ENCODE measurements at regions not wholly inside any gene's neighbourhood (a gene's known extent, or its start where the extent isn't known, plus 50 kb on each side); places are given as distances from the start of the nearest gene placed in this dataset.

DNA sequence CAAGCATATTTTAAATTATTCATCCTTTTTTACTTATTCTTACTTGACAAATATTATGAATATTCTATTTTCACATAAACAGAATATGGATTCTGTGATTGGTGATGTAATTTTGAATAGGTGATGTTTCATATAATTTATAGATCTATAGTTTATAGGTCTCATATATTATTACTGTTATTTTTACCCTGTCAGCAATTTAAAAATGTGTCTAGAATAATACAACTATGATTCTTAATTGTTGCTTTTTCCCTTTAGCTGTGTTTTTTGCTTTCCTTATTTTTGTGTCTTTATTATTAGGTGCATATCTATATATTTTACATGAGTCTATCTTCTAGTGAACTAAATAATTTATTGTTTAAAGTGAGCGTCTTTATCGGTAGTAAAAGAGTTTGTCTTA lies 226.7 kb upstream of the FSIP2 start (continued):
- TF ChIP-seq, protein P1, sequence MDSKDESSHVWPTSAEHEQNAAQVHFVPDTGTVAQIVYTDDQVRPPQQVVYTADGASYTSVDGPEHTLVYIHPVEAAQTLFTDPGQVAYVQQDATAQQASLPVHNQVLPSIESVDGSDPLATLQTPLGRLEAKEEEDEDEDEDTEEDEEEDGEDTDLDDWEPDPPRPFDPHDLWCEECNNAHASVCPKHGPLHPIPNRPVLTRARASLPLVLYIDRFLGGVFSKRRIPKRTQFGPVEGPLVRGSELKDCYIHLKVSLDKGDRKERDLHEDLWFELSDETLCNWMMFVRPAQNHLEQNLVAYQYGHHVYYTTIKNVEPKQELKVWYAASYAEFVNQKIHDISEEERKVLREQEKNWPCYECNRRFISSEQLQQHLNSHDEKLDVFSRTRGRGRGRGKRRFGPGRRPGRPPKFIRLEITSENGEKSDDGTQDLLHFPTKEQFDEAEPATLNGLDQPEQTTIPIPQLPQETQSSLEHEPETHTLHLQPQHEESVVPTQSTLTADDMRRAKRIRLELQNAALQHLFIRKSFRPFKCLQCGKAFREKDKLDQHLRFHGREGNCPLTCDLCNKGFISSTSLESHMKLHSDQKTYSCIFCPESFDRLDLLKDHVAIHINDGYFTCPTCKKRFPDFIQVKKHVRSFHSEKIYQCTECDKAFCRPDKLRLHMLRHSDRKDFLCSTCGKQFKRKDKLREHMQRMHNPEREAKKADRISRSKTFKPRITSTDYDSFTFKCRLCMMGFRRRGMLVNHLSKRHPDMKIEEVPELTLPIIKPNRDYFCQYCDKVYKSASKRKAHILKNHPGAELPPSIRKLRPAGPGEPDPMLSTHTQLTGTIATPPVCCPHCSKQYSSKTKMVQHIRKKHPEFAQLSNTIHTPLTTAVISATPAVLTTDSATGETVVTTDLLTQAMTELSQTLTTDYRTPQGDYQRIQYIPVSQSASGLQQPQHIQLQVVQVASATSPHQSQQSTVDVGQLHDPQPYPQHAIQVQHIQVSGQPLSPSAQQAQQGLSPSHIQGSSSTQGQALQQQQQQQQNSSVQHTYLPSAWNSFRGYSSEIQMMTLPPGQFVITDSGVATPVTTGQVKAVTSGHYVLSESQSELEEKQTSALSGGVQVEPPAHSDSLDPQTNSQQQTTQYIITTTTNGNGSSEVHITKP (IDR thresholded peaks at IDR 0.05; ENCODE audit: partially characterized antibody) = no peak
- no peak for TF ChIP-seq ELF4 (CRISPR knock-in tag; IDR thresholded peaks at IDR 0.05)
- TF ChIP-seq ZNF551 (CRISPR knock-in tag; IDR thresholded peaks at IDR 0.05) = no peak
- TF ChIP-seq ZNF644 (tag; IDR thresholded peaks at IDR 0.05; ENCODE audit: low read depth) = no peak
- TF ChIP-seq ZNF146 (CRISPR knock-in tag; IDR thresholded peaks at IDR 0.05; ENCODE audit: unreplicated experiment) = no peak
- no peak for TF ChIP-seq KLF1 (tag; IDR thresholded peaks at IDR 0.05)
- TF ChIP-seq, protein P2, sequence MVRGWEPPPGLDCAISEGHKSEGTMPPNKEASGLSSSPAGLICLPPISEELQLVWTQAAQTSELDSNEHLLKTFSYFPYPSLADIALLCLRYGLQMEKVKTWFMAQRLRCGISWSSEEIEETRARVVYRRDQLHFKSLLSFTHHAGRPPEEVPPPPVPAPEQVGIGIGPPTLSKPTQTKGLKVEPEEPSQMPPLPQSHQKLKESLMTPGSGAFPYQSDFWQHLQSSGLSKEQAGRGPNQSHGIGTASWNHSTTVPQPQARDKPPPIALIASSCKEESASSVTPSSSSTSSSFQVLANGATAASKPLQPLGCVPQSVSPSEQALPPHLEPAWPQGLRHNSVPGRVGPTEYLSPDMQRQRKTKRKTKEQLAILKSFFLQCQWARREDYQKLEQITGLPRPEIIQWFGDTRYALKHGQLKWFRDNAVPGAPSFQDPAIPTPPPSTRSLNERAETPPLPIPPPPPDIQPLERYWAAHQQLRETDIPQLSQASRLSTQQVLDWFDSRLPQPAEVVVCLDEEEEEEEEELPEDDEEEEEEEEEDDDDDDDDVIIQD (CRISPR knock-in tag; IDR thresholded peaks at IDR 0.05) = no peak
- no peak for TF ChIP-seq ZNF444 (CRISPR knock-in tag; IDR thresholded peaks at IDR 0.05)
- no peak for TF ChIP-seq PHB (CRISPR knock-in tag; IDR thresholded peaks at IDR 0.05)
- no peak for TF ChIP-seq RNF2 (IDR thresholded peaks at IDR 0.05)
- TF ChIP-seq FOS (IDR thresholded peaks at IDR 0.05; ENCODE audit: extremely low read depth, insufficient read length) = no peak
- TF ChIP-seq, protein P3, sequence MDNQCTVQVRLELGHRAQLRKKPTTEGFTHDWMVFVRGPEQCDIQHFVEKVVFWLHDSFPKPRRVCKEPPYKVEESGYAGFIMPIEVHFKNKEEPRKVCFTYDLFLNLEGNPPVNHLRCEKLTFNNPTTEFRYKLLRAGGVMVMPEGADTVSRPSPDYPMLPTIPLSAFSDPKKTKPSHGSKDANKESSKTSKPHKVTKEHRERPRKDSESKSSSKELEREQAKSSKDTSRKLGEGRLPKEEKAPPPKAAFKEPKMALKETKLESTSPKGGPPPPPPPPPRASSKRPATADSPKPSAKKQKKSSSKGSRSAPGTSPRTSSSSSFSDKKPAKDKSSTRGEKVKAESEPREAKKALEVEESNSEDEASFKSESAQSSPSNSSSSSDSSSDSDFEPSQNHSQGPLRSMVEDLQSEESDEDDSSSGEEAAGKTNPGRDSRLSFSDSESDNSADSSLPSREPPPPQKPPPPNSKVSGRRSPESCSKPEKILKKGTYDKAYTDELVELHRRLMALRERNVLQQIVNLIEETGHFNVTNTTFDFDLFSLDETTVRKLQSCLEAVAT (IDR thresholded peaks at IDR 0.05) = no peak
- no peak for TF ChIP-seq PHF8 (IDR thresholded peaks at IDR 0.05; ENCODE audit: borderline replicate concordance, low read length)
- TF ChIP-seq MAFF (IDR thresholded peaks at IDR 0.05; ENCODE audit: low read length) = peak; percentile 63; the same call in 1 of the 2 replicates
- TF ChIP-seq, protein P4, sequence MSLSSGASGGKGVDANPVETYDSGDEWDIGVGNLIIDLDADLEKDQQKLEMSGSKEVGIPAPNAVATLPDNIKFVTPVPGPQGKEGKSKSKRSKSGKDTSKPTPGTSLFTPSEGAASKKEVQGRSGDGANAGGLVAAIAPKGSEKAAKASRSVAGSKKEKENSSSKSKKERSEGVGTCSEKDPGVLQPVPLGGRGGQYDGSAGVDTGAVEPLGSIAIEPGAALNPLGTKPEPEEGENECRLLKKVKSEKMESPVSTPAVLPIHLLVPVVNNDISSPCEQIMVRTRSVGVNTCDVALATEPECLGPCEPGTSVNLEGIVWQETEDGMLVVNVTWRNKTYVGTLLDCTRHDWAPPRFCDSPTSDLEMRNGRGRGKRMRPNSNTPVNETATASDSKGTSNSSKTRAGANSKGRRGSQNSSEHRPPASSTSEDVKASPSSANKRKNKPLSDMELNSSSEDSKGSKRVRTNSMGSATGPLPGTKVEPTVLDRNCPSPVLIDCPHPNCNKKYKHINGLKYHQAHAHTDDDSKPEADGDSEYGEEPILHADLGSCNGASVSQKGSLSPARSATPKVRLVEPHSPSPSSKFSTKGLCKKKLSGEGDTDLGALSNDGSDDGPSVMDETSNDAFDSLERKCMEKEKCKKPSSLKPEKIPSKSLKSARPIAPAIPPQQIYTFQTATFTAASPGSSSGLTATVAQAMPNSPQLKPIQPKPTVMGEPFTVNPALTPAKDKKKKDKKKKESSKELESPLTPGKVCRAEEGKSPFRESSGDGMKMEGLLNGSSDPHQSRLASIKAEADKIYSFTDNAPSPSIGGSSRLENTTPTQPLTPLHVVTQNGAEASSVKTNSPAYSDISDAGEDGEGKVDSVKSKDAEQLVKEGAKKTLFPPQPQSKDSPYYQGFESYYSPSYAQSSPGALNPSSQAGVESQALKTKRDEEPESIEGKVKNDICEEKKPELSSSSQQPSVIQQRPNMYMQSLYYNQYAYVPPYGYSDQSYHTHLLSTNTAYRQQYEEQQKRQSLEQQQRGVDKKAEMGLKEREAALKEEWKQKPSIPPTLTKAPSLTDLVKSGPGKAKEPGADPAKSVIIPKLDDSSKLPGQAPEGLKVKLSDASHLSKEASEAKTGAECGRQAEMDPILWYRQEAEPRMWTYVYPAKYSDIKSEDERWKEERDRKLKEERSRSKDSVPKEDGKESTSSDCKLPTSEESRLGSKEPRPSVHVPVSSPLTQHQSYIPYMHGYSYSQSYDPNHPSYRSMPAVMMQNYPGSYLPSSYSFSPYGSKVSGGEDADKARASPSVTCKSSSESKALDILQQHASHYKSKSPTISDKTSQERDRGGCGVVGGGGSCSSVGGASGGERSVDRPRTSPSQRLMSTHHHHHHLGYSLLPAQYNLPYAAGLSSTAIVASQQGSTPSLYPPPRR (CRISPR knock-in tag; IDR thresholded peaks at IDR 0.05; ENCODE audit: borderline replicate concordance) = no peak
- TF ChIP-seq ESRRA (IDR thresholded peaks at IDR 0.05; ENCODE audit: borderline replicate concordance, low read depth) = no peak
- TF ChIP-seq FOXJ3 (CRISPR knock-in tag; IDR thresholded peaks at IDR 0.05) = no peak
- no peak for TF ChIP-seq ZKSCAN8 (CRISPR knock-in tag; IDR thresholded peaks at IDR 0.05)
- no peak for TF ChIP-seq CBFA2T2 (conservative IDR thresholded peaks at IDR 0.05)
